ENCODE measurements at regions not wholly inside any gene's neighbourhood (a gene's known extent, or its start where the extent isn't known, plus 50 kb on each side); places are given as distances from the start of the nearest gene placed in this dataset.

DNA sequence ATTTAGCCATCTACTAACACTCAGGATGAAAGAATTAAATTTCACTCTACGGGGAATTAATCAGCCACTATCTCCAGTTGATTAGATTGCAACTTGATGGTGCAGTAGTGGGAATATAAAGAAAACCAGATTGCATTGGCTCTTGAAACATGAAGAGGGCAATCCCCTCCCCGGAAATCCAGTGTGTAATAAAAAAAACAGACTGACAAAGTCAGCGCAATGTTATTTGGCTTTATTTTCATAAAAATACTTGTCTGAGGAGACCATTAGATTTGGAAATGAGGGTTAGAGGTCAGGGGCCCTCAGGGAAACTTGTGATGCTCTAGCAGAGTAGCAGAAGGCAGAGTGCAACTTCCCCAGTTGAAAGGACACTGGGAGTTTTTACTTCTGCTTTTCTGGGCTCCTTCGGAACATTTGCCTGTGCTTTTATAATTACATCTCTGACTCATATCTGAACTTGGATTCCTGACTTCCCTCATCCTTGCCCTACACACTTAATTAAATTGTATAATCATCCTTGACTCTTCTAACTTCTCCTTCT, 326.8 kb downstream of the TUSC7 start:
- TF ChIP-seq TFAM (CRISPR knock-in tag; conservative IDR thresholded peaks at IDR 0.05) (no peak), FOXP1 (CRISPR knock-in tag; IDR thresholded peaks at IDR 0.05) (no peak)

Data from K562 (cell line).